GM18508 (cell line): ENCODE measurements at regions not wholly inside any gene's neighbourhood (a gene's known extent, or its start where the extent isn't known, plus 50 kb on each side); places are given as distances from the start of the nearest gene placed in this dataset.

ENCODE experiments used
- ATAC-seq: cut with Tn5 transposase; IDR thresholded peaks from one replicate; pipeline ENCODE4 v1.9.1; 2021; ENCODE audit warnings: moderate number of reproducible peaks; ENCODE audit not compliant: insufficient read depth, unreplicated experiment

DNA sequence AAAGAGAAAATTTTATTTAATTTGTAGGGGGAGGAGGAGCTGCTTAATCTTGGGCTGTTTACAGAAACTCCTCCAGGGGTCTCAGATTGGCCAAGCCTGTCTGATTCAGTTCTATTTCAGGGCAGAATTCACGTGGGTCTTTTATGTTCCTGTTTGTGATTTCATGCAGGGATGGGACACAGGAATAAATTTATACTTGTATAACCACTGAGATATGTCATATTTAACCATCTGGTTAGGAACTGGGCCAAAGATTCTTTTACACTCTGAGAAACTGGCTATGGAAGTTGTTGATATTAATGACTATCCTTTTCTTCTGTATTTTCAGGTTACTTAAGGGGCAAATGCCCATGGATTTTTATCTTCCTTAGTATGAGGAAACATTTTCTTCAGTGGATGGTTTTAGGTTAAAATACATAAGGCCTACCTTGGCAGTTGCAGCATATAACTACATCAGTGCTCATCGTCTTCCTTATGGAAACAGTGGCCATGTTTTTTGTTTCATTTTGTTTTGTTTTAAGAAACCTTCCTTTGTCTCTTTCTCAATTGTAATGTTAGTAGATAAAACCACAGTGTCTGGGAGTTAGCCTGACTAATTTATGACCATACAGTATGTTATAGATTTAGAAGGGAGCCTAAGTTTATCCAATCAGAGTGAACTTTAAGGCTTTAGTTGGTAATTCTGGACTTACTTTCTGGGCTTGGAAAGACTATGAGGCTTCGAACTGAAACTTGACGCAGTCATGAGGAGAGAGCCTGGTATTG, 132.4 kb upstream of the ANO3 start:
- ATAC-seq, result no peak

DNA sequence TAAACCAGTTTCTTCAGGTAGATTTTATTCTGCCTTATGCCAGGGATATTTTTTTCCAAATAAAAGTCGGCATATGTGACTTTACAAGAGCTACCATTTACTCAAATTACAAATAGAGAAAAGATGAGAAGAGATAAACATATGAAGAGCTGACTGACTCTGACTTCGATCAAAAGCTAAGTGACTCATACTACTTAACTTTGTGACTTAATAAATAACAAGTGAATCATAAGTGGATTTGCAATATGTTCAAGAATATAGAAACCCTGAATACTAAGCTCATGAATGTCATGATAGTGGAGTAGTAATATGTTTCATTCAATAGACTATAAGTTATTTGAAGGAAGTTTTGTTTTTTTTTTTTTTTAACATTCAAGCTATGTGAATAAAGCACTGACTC, 130.5 kb upstream of the ANO3 start:
- no peak for ATAC-seq

- ATAC-seq, result no peak
Measured at GRCh38 chr11:26202754-26203153, 129.2 kb upstream of the ANO3 start.

DNA sequence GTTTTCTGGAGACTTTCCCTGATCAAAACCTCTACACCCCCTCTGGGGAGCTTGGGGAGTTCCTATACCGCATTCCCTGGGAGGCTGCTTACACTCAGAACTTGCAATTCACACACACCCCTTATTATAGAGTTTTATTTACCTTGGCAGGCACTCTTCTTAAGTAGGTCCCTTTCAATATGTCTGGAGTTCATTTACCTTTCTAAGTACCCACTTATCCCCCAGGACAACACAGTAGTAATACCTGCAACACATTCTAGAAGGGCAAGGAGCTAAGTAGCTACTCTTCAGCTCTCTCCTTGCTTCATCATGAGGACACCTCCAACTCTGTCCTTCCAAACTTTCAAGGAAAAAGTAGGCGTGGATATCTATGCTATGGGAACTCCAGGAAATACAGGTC, 127.8 kb upstream of the ANO3 start:
- ATAC-seq, result no peak

DNA sequence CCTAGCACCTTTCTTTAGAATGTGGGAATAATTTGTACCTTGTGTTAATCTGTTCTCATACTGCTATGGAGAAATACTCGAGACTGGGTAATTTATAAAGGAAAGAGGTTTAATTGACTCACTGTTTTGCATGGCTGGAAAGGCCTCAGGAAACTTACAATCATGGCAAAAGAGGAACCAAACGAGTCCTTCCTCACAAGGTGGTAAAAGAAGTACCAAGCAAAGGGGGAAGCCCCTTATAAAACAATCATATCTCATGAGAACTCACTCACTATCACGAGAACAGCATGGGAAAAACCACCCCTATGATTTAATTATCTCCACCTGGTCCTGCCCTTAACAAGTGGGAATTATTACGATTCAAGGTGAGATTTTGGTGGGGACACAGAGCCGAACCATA, 127.1 kb upstream of the ANO3 start:
- no peak for ATAC-seq

GRCh38 chr11:26219183-26220117, 112.5 kb upstream of the ANO3 start:
- no peak for ATAC-seq

DNA sequence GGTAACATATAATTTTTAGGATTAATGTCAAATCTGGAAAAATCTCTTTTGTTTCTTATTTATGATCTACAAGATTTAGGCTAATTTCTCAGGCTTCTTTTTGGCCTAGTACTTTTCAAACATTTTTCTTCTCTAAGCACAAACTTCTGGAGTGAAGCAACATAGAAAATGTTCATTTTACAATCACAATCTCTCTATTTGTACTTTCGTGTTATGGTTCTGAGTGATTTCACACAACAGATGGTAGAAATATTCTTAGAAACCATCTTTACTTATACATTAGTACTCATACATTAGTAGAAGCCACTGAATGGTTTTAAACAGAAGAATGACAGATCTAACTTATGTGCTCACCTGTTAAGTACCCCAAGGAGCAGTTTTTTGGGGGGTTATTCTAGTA, 106.3 kb upstream of the ANO3 start:
- ATAC-seq, result no peak

- ATAC-seq, result peak; percentile 64
Measured at GRCh38 chr11:26227301-26227746, 104.6 kb upstream of the ANO3 start.

DNA sequence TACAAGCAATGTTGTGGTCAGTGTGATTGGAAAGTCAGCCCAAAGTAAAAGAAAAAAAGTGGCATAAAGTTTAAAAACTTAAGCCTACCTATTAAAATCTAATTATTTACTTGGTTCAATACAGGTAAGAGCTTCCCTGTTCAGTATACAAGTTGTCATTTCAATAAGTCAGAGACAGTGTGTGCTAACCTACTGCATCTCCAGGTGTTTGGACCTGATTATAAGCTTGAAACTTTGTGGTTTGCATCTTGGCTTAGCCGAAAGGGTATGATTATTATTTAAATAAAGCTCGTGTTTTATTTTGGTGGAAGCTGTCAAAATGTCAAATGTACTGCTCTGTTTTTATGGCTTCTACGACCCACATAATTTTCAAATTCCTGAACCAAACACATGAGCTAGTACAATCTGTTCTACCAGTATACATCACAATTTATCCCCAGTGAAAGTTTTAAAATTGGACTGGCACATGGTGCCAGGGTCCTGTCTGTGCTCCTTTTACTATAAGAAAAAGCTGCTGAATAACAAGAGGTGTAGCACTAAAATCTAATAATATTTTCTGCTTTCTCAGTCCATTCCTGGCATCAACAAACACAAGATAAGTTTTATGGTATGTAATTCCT, 103.9 kb upstream of the ANO3 start:
- ATAC-seq, result no peak

GRCh38 chr11:26228778-26229177, 103.2 kb upstream of the ANO3 start:
- no peak for ATAC-seq

DNA sequence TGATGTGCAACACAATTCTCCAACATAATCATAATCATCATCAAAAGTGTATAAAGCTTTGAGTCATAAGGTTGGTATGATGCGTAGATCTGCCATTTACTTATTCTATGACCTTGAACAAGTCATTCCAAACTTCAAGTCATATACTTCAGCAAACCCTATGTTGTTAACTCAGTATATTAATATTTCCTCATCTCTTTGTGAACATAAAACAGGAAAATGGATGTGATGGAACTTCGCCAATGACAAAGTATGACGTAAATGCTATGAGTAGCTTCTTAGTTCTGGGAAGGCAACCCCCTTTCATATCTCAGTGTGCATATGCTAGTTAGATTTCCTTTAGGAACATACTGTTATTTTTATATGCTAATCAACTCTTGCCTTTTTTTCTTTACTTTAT, 102.7 kb upstream of the ANO3 start:
- ATAC-seq, result no peak

DNA sequence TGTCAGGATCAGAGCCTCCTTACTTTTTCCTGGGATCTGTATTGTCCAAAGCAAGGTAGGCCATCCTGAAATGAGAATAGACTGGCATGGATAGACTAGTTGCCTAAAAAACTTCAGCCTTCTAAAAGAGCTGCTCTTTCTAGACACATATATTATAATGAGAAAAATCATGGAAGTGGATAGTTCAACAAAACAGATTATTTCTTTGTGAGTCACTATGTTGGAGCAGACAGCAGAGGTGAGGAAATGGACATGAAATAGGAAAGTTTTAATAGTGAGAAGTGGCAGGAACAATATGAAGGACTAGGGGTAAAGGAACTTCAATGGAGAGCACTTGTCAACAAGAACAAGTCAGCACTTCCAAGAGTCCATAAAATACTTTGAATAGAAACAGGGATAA, 101.9 kb upstream of the ANO3 start:
- ATAC-seq, result no peak

GRCh38 chr11:26231252-26231661, 100.7 kb upstream of the ANO3 start:
- no peak for ATAC-seq

DNA sequence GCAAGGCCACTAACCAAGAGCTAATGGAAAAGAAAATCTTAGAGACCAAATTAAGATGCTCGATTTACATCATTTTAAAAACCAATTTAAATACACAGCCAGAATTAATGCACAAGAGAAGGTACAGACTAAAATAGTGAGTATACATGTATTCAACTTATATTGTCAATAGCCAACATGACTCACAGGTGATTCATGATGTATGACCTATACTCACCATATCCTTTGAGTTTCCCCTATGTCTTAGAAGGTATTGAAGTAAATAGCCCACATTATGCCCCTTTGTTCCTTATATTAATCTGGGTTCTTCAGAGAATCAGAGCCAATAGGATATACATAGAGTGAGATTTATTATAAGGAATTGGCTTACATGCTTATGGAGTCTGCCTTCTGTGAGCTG, 97.5 kb upstream of the ANO3 start:
- ATAC-seq, result no peak

DNA sequence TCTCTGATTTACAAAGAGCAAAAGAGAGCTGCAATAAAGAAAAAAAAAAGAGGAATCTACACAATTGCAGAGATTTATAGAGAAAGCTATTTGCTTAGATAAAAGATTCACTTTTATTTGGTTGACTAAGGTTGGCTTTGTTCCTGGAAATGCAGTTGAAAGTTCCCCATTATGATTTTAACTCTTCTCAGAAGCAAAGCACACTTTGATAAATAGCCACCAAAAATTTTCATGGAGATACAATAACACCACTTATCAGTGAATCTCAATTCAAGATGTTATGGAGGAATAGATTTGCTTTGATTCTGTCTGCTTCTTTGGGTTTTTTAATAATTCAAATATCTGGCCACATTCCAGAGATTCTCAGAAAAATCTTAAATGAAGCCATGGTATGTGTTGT, 88.5 kb upstream of the ANO3 start:
- ATAC-seq, result no peak

GRCh38 chr11:26244207-26244606, 87.7 kb upstream of the ANO3 start:
- no peak for ATAC-seq

DNA sequence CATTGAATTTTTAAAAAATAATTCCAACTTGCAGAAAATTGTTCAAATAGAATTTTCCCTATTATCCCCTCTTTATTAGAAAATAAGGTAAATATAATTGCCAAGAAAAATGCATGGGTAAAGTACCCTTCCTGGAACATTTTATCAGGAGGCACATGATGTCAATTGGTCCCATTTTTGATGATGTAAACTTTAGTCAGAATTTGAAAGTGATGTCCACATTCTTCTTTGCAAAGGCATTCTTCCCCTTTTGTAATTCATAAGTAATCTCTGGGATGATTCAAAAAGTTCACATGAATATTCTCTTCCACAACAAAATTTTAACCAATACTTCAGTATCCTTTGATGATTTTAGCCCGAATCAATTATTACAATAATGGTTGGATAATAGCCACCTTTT, 86.9 kb upstream of the ANO3 start:
- ATAC-seq, result no peak

- ATAC-seq, result no peak
Measured at GRCh38 chr11:26247340-26247739, 84.6 kb upstream of the ANO3 start.

GRCh38 chr11:26248661-26249060, 83.3 kb upstream of the ANO3 start:
- no peak for ATAC-seq

GRCh38 chr11:26254378-26254777, 77.6 kb upstream of the ANO3 start:
- ATAC-seq, result no peak

DNA sequence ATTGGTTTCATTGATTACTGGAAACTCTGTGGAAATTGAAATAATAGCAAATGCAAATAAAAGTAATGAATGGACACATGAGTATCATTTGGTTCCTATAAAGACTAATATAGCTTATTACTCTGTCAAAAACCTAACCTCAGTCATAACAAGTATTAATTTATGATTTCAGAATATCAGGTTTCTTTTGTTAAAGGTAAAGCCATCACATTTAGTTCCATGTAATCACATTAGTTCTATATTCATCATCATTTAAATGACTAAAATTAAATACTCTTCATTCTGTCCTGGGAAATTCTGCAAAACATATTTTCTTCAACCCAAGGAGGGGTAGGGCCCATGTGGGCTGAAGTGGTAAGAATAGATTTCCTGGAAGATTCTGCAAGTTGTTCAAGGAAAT, 68.2 kb upstream of the ANO3 start:
- ATAC-seq, result no peak
